Sigmoid colon (tissue), 6 donors: ENCODE measurements at regions not wholly inside any gene's neighbourhood (a gene's known extent, or its start where the extent isn't known, plus 50 kb on each side); places are given as distances from the start of the nearest gene placed in this dataset.

Experiments used
- DNase-seq: peaks from one replicate; pipeline ENCODE4 v3.0.0-alpha.2; 2019
- H3K27ac ChIP-seq, 4 donors: fragments of 200-600 bp; sonication (generic); one replicate each; pipeline ENCODE4 v1.5.1; 2016 to 2019; ENCODE audit warnings: mild to moderate bottlenecking in 1 of 4
- H3K27me3 ChIP-seq, 3 donors: fragments of 200-600 bp; sonication (generic); one replicate each; pipeline ENCODE4 v1.5.1; 2019; ENCODE audit warnings: mild to moderate bottlenecking in 1 of 3
- H3K36me3 ChIP-seq, 4 donors: fragments of 200-600 bp; sonication (generic); one replicate each; pipeline ENCODE4 v1.5.1; 2016 to 2019
- H3K4me1 ChIP-seq, 4 donors: fragments of 200-600 bp; sonication (generic); one replicate each; pipeline ENCODE4 v1.5.1; 2017 to 2019
- H3K4me3 ChIP-seq, 4 donors: fragments of 200-600 bp; sonication (generic); one replicate each; pipeline ENCODE4 v1.5.1; 2017 to 2019; ENCODE audit warnings: mild to moderate bottlenecking in 2 of 4, moderate library complexity in 1 of 4
- H3K9me3 ChIP-seq, 4 donors: fragments of 200-600 bp in 3 of 4; sonication (generic) in 3 of 4; one replicate each; pipeline versions ENCODE4 v1.5.1 to v1.6.1; 2013 to 2019
- EP300 ChIP-seq, 4 donors: sonication (generic); formaldehyde crosslinking; IDR thresholded peaks; one replicate each; pipeline ENCODE4 v1.6.1; 2017; ENCODE audit warnings: antibody characterized with exemption in 4 of 4
- POLR2A ChIP-seq, 2 donors: fragments of 450-650 bp; IDR thresholded peaks; one replicate each; pipeline ENCODE4 v1.6.1; 2016; ENCODE audit warnings: antibody characterized with exemption in 2 of 2, mild to moderate bottlenecking in 2 of 2, moderate library complexity in 2 of 2
- POLR2AphosphoS5 ChIP-seq, 4 donors: sonication (generic); formaldehyde crosslinking; IDR thresholded peaks; one replicate each; pipeline ENCODE4 v1.6.1; 2017; ENCODE audit warnings: antibody characterized with exemption in 4 of 4
- WGBS, 2 donors: extraction: QIAGEN DNeasy Blood & Tissue Kit; methylation state at CpG; one replicate each; pipeline ENCODE4 v1.1.7; 2013; 5-methylcytosine and 5-hydroxymethylcytosine counted together
- intact Hi-C: fragments of 100-400 bp; cut with DNase I; formaldehyde crosslinking; loops from one replicate; pipeline ENCODE4 v1.15.1; 2023
- TF ChIP-seq, protein P1 (sequence below), 4 experiments: fragments of 450-650 bp in 3 of 4; fragments of 200-600 bp in 1 of 4; IDR thresholded peaks; one replicate each; pipeline ENCODE4 v1.5.1; 2016 to 2019; ENCODE audit warnings: antibody characterized with exemption in 4 of 4, mild to moderate bottlenecking in 3 of 4, moderate library complexity in 2 of 4
- donor health status: healthy with polysubstance abuse.
- donor health status: healthy.

DNA sequence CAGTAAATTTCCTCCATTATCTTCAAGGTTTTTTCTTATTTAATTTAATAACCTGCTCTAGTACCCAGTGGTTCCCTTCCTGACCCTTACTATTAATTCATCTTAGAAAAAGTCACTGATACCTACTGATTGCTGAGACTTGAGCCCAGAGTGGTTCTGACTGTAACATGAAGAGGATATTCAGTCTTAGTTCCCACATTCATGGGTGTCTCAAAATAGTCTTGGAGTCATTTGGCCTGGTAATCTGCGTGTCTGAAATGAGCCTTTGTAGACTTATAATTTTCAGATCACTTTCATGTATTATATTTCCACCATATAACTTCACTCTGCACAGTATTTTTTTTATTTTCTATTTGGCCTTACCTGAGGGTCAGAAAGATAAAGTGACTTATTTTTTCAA, 732.0 kb upstream of the KIF2B start:
- no peaks in the 10 kb centered on the region for H3K27me3 ChIP-seq
- H3K9me3 ChIP-seq = no peaks in the 10 kb centered on the region
- DNase-seq = no peak
- intact Hi-C loops = no loop called here
- no peak overlapping the region for H3K27ac ChIP-seq
- H3K36me3 ChIP-seq = no peaks in the 10 kb centered on the region
- no peak overlapping the region for H3K4me3 ChIP-seq
- WGBS, 2 donors = 82 to 83% methylated on average over 1 of the region's 1 CpG
- TF ChIP-seq, protein P1, sequence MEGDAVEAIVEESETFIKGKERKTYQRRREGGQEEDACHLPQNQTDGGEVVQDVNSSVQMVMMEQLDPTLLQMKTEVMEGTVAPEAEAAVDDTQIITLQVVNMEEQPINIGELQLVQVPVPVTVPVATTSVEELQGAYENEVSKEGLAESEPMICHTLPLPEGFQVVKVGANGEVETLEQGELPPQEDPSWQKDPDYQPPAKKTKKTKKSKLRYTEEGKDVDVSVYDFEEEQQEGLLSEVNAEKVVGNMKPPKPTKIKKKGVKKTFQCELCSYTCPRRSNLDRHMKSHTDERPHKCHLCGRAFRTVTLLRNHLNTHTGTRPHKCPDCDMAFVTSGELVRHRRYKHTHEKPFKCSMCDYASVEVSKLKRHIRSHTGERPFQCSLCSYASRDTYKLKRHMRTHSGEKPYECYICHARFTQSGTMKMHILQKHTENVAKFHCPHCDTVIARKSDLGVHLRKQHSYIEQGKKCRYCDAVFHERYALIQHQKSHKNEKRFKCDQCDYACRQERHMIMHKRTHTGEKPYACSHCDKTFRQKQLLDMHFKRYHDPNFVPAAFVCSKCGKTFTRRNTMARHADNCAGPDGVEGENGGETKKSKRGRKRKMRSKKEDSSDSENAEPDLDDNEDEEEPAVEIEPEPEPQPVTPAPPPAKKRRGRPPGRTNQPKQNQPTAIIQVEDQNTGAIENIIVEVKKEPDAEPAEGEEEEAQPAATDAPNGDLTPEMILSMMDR (IDR thresholded peaks at IDR 0.05) = no peak
- no peak for TF ChIP-seq EP300 (IDR thresholded peaks at IDR 0.05)
- TF ChIP-seq POLR2AphosphoS5 (IDR thresholded peaks at IDR 0.05) = no peak
- TF ChIP-seq POLR2A (IDR thresholded peaks at IDR 0.05) = no peak
- H3K4me1 ChIP-seq = no peaks in the 10 kb centered on the region

DNA sequence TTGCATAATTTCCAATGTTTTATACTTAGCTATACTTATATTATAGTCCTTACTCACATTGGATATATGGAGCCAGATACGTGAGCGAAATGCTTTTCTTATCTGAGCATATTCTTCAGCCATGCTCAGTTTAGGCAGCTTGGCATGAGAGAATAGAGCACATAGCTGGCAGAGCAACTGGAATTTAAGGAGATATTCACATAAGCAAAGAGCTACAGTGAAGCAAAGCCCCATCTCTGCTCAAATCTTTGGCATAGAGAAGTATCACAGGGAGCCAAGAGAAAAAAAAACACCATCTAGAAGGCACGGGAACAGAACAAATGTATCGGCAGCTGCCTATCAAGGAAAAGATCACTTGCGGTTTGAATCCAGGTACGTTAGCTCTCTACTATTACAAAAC, 734.2 kb upstream of the KIF2B start:
- intact Hi-C loops = no loop called here
- Histone ChIP-seq H3K27me3 (no peaks in the 10 kb centered on the region), H3K27ac (no peak overlapping the region), H3K9me3 (no peaks in the 10 kb centered on the region), H3K36me3 (no peaks in the 10 kb centered on the region), H3K4me3 (no peak overlapping the region), H3K4me1 (no peaks in the 10 kb centered on the region)
- WGBS, 2 donors = 91 to 92% methylated on average over 6 of the region's 6 CpGs
- no peak for TF ChIP-seq POLR2A (IDR thresholded peaks at IDR 0.05)
- TF ChIP-seq POLR2AphosphoS5 (IDR thresholded peaks at IDR 0.05) = no peak
- TF ChIP-seq, protein P1 (IDR thresholded peaks at IDR 0.05) = no peak
- TF ChIP-seq EP300 (IDR thresholded peaks at IDR 0.05) = no peak
- no peak for DNase-seq

- DNase-seq = no peak
- WGBS, 2 donors = 48 to 54% methylated on average over 4 of the region's 4 CpGs
- Histone ChIP-seq H3K4me3 (no peak overlapping the region), H3K27ac (no peak overlapping the region), H3K9me3 (peaks cover 0 to 5% (median 0%) of the 10 kb centered on the region in 4 donors), H3K4me1 (no peaks in the 10 kb centered on the region), H3K27me3 (no peaks in the 10 kb centered on the region), H3K36me3 (no peaks in the 10 kb centered on the region)
- TF ChIP-seq, protein P1 (IDR thresholded peaks at IDR 0.05) = no peak
- TF ChIP-seq EP300 (IDR thresholded peaks at IDR 0.05) = no peak
- TF ChIP-seq POLR2A (IDR thresholded peaks at IDR 0.05) = no peak
- TF ChIP-seq POLR2AphosphoS5 (IDR thresholded peaks at IDR 0.05) = no peak
- intact Hi-C loops = no loop called here
Measured at GRCh38 chr17:53061446-53061845, 761.3 kb upstream of the KIF2B start.

- H3K27me3 ChIP-seq = no peaks in the 10 kb centered on the region
Measured at GRCh38 chr17:53058031-53058430, 764.7 kb upstream of the KIF2B start.

More at GRCh38 chr17:53058031-53058430, 764.7 kb upstream of the KIF2B start:
- no peak overlapping the region for H3K4me3 ChIP-seq
- H3K27ac ChIP-seq = no peak overlapping the region
- H3K36me3 ChIP-seq = no peaks in the 10 kb centered on the region
- no peak for DNase-seq
- TF ChIP-seq POLR2A (IDR thresholded peaks at IDR 0.05) (no peak), EP300 (IDR thresholded peaks at IDR 0.05) (no peak), POLR2AphosphoS5 (IDR thresholded peaks at IDR 0.05) (no peak)
- TF ChIP-seq, protein P1 (IDR thresholded peaks at IDR 0.05) = no peak
- 80 to 84% methylated on average over 4 of the region's 4 CpGs for WGBS, 2 donors
- H3K9me3 ChIP-seq = peaks cover 0 to 6% (median 0%) of the 10 kb centered on the region in 4 donors
- intact Hi-C loops = no loop called here
- H3K4me1 ChIP-seq = no peaks in the 10 kb centered on the region
